ENCODE measurements at regions not wholly inside any gene's neighbourhood (a gene's known extent, or its start where the extent isn't known, plus 50 kb on each side); places are given as distances from the start of the nearest gene placed in this dataset.

DNA sequence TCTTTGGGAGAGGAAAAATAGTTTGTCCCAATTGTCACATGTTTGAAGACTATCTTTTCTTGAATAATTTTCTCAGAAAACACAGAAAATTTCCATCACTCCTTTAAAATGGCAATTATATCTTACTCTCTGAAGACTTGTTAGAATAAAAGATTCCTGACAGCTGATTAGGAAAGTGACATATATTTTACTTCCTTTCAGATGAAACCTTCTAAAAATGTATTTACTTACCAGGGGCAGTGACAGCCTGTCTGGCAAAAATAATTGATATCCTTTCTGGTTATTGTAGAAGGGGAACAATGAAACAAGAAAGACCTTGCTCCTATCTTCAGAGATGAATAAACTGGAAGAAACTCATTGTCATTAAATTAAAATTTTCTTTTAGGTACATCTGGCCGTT is 483.3 kb upstream of the GOLIM4 start:
- TF ChIP-seq, protein P1, sequence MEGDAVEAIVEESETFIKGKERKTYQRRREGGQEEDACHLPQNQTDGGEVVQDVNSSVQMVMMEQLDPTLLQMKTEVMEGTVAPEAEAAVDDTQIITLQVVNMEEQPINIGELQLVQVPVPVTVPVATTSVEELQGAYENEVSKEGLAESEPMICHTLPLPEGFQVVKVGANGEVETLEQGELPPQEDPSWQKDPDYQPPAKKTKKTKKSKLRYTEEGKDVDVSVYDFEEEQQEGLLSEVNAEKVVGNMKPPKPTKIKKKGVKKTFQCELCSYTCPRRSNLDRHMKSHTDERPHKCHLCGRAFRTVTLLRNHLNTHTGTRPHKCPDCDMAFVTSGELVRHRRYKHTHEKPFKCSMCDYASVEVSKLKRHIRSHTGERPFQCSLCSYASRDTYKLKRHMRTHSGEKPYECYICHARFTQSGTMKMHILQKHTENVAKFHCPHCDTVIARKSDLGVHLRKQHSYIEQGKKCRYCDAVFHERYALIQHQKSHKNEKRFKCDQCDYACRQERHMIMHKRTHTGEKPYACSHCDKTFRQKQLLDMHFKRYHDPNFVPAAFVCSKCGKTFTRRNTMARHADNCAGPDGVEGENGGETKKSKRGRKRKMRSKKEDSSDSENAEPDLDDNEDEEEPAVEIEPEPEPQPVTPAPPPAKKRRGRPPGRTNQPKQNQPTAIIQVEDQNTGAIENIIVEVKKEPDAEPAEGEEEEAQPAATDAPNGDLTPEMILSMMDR (IDR thresholded peaks at IDR 0.05) = no peak
- TF ChIP-seq POLR2A (IDR thresholded peaks at IDR 0.05) = no peak

All from testis (tissue), 2 donors.